Effector CD4-positive, alpha-beta T cell (primary cell): ENCODE measurements at regions not wholly inside any gene's neighbourhood (a gene's known extent, or its start where the extent isn't known, plus 50 kb on each side); places are given as distances from the start of the nearest gene placed in this dataset.
"Not testable (repeated sequence)": the region's sequence is repeated elsewhere in the genome, so short reads cannot be mapped to it uniquely, and the experiment has no call there.

Experiments
- DNase-seq: peaks from one replicate; pipeline ENCODE4 v3.0.0-alpha.2; 2020

GRCh38 chr14:106346534-106347290, 820.3 kb downstream of the TMEM121 start:
- DNase-seq: no peak

- DNase-seq: no peak
Measured at GRCh38 chr14:106347291-106347778, 821.0 kb downstream of the TMEM121 start.

GRCh38 chr14:106347890-106348755, 821.7 kb downstream of the TMEM121 start:
- DNase-seq: no peak

- DNase-seq: peak; percentile 70
Measured at GRCh38 chr14:106348873-106349540, 822.6 kb downstream of the TMEM121 start.

GRCh38 chr14:106349678-106350457, 823.5 kb downstream of the TMEM121 start:
- DNase-seq: not testable (repeated sequence)

- not testable (repeated sequence) for DNase-seq
Measured at GRCh38 chr14:106355007-106355791, 828.8 kb downstream of the TMEM121 start.

- DNase-seq: not testable (repeated sequence)
Measured at GRCh38 chr14:106355881-106356642, 829.7 kb downstream of the TMEM121 start.

- DNase-seq: not testable (repeated sequence)
Measured at GRCh38 chr14:106356643-106356930, 830.2 kb downstream of the TMEM121 start.

GRCh38 chr14:106359157-106359887, 832.9 kb downstream of the TMEM121 start:
- peak; percentile 44 for DNase-seq

GRCh38 chr14:106365371-106365770, 839.0 kb downstream of the TMEM121 start:
- not testable (repeated sequence) for DNase-seq

DNA sequence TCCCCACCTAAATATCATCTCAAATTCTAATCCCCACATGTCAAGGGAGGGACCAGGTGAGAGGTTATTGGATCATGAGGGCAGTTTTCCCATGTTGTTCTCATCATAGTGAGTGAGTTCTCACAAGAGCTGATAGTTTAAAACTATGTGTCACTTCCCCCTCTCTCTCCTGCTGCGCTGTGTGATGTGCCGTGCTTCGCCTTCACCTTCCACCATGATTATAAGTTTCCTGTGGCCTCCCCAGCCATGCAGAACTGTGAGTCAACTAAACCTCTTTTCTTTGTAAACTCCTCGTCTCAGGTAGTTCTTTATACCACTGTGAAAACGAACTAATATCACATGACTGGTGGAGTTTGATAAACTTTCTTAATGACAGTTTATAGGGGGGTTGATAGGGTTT, 839.5 kb downstream of the TMEM121 start:
- not testable (repeated sequence) for DNase-seq

DNA sequence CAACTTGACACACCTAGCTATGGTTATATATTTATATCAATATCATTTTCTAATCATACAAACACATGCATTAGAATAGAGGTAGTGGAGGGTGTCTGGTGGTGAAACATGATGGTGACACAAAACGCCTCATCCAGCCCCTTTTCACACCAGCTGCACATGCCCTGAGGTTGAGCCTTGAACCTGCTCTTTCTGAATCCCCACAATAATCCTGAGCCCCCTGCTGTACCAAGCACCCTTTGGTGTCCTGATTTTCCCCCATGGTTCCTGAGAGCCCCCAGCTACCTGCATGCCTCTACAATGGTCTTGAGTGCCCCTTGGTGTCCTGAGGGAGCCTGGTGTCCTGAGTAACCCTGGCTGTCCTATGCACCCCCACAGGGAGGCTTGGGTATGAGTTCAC, 840.6 kb downstream of the TMEM121 start:
- not testable (repeated sequence) for DNase-seq

DNA sequence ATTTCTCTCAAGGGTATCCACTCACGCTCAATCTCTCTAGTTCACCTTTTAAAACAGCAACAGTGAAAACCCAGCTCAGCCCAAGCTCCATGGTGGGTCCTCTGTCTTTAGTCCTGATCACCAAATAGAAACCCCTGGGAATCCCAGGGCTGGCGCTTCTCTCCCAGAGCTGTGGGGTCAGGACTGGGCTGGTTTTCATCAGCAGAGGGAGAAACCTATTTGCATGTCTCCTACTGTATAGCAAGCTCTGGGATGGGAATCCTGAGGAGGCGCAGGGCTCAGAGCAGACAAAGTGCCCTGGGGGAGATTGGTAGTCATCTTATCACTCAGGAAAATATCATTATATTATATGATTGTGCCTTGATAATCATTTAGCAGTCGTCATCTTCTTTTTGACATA, 843.1 kb downstream of the TMEM121 start:
- DNase-seq: not testable (repeated sequence)

- DNase-seq: peak; percentile 61
Measured at GRCh38 chr14:106372870-106373652, 846.7 kb downstream of the TMEM121 start.

DNA sequence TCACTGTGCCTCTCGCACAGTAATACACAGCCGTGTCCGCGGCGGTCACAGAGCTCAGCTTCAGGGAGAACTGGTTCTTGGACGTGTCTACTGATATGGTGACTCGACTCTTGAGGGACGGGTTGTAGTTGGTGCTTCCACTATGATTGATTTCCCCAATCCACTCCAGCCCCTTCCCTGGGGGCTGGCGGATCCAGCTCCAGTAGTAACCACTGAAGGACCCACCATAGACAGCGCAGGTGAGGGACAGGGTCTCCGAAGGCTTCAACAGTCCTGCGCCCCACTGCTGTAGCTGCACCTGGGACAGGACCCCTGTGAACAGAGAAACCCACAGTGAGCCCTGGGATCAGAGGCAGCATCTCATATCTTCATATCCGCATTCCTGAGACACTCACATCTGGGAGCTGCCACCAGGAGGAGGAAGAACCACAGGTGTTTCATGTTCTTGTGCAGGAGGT, 847.3 kb downstream of the TMEM121 start:
- not testable (repeated sequence) for DNase-seq

DNA sequence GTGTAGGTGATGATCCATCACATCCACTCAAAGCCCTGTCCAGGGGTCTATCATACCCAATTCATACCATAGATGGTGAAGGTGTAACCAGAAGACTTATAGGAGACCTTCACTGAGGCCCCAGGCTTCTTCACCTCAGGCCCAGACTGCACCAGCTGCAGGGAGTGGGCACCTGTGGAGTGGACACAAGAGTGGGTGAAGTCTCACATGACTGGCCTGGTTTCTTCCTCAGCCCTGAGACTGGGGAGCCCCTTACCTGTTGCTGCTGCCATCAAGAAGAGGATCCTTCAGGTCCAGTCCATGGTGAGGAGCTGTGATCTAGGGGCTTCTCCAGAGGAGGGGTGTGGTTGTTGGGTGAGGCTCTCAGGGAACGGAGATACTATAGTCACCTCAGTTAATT, 851.0 kb downstream of the TMEM121 start:
- DNase-seq: no peak

DNA sequence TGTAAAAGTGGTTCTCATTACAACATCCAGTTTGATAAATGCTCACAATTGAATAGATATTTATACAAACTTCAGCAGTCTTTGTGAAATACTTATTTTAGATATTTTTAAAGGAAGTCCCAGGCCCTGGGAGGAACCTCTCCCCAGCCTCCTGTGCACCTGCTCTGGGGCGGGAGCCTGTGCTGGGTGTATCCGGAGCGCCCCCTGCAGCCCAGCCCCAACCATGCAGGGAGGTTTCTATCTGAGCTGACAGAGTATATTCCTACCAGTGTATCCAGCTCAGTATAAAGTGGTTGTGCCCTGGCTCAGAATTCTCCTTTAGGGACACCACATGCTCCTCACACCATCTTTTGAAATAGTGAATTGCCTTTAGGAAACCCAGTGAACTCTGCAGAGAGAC, 851.8 kb downstream of the TMEM121 start:
- no peak for DNase-seq

GRCh38 chr14:106380740-106381139, 854.4 kb downstream of the TMEM121 start:
- DNase-seq: no peak

- not testable (repeated sequence) for DNase-seq
Measured at GRCh38 chr14:106389186-106389585, 862.8 kb downstream of the TMEM121 start.
